Thoracic aorta (tissue), 2 donors: ENCODE measurements at regions not wholly inside any gene's neighbourhood (a gene's known extent, or its start where the extent isn't known, plus 50 kb on each side); places are given as distances from the start of the nearest gene placed in this dataset.

ENCODE experiments used
- ATAC-seq: fragments of 150-250 bp; one replicate; pipeline ENCODE4 v1.8.0; 2017; ENCODE audit warnings: low read depth; ENCODE audit not compliant: insufficient number of reproducible peaks, low FRiP score
- DNase-seq: peaks from one replicate; pipeline ENCODE4 v3.0.0-alpha.2; 2020; ENCODE audit warnings: low spot score
- H3K27ac ChIP-seq, 2 donors: fragments of 200-600 bp; sonication (generic); 1 replicate in 1 of 2; 2 replicates in 1 of 2; pipeline ENCODE4 v1.5.1; 2016; ENCODE audit warnings: mild to moderate bottlenecking in 2 of 2, moderate library complexity in 2 of 2
- H3K27me3 ChIP-seq: fragments of 200-600 bp; sonication (generic); replicated peaks from 2 replicates; pipeline ENCODE4 v1.6.0; 2016; ENCODE audit warnings: mild to moderate bottlenecking; ENCODE audit not compliant: insufficient read depth
- H3K36me3 ChIP-seq: fragments of 200-600 bp; sonication (generic); one replicate; pipeline ENCODE4 v1.5.1; 2016
- H3K4me1 ChIP-seq, 2 donors: fragments of 200-600 bp; sonication (generic); 1 replicate in 1 of 2; 2 replicates in 1 of 2; pipeline versions ENCODE4 v1.5.1 to v1.6.0; 2016; ENCODE audit warnings: low read depth in 2 of 2, mild to moderate bottlenecking in 1 of 2; ENCODE audit not compliant: control insufficient read depth in 1 of 2
- H3K4me3 ChIP-seq: fragments of 200-600 bp; sonication (generic); 2 replicates; pipeline ENCODE4 v1.5.1; 2016; ENCODE audit warnings: mild to moderate bottlenecking
- H3K9me3 ChIP-seq: fragments of 200-600 bp; sonication (generic); 2 replicates; pipeline ENCODE4 v1.5.1; 2016
- CTCF ChIP-seq: fragments of 200-600 bp; sonication (generic); IDR thresholded peaks from one replicate; pipeline ENCODE4 v1.5.1; 2019; ENCODE audit warnings: antibody characterized with exemption

DNA sequence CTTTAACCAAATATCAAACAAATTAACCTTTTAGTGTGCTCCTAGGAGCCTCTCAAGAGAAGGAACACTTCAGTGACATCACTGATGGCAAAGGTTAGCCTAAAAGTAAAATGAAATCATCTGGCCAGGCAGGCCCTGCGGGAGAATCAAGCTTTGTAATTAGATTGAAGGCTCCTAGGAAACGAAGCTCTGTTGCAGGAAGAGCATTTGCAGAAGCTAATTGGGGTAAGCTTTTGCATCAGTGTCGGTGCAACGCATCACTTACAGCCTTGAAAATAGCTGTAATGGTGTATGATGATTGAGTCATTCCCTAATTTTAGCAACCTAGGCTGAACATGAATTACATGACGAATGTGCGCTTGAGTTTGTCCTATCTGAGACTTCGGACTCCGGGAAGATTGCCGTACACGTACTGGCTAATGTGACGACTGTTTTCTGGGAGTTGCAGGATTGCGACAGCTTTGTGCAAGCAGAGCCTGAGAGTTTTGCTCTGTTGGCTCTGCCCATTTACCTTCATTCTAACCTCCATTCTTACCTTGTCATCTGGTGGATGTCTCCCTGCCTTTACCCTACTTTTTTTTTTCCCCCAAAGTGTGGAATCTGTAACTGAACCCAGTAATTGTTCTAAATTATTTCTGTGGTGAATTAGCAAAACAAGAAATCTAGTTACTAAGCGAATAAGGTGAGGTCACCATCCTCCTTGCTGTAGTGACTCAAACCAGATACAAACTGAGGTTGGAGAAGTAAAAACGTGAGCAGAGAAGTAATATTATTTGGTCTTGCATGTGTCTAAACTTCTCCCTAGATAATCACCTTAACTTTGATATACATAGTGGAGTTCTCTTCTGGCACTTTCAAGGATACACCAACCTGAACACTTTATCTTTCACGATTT lies 675.9 kb upstream of the CITED2 start:
- H3K27ac ChIP-seq = no peak overlapping the region
- no peaks in the 10 kb centered on the region for H3K27me3 ChIP-seq
- DNase-seq (no peak), ATAC-seq (no peak)
- no peaks in the 10 kb centered on the region for H3K9me3 ChIP-seq
- H3K36me3 ChIP-seq = no peaks in the 10 kb centered on the region
- no peaks in the 10 kb centered on the region for H3K4me1 ChIP-seq
- no peak overlapping the region for H3K4me3 ChIP-seq
- no peak for TF ChIP-seq CTCF

- Histone ChIP-seq H3K4me1 (no peaks in the 10 kb centered on the region), H3K4me3 (no peak overlapping the region), H3K36me3 (no peaks in the 10 kb centered on the region), H3K27me3 (no peaks in the 10 kb centered on the region), H3K27ac (no peak overlapping the region), H3K9me3 (no peaks in the 10 kb centered on the region)
- ATAC-seq (no peak), DNase-seq (no peak)
- TF ChIP-seq CTCF = no peak
Measured at GRCh38 chr6:140049251-140049650, 674.8 kb upstream of the CITED2 start.

DNA sequence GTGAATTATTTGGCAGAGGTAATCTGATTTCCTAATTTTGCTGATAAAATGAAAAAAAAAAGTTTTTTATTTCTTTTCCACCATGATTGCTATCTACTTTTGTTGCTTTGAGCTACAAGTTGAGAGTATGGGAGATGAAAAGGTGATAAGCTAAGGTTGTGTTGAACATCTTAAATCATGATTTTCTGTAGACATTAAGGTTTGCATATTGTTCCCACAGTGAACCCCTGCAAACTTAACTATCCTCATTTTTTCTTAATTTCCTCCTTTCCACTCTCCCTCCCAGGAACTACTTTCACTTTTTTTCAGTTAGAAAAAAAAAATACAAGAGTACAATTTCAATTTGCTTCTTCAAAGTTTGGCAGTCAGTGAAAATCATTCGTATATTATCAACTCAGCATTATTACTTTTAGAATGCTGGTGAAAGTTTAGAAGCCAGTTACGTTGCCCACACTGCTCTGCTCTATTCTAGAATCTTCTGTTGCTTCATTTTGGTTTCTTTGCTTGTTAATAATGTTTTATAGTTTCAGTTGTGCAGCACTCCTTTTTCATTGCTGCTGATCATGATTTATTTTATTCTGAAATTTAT lies 673.8 kb upstream of the CITED2 start:
- Histone ChIP-seq H3K4me1 (no peaks in the 10 kb centered on the region), H3K27me3 (no peaks in the 10 kb centered on the region), H3K9me3 (no peaks in the 10 kb centered on the region), H3K4me3 (no peak overlapping the region), H3K27ac (no peak overlapping the region), H3K36me3 (no peaks in the 10 kb centered on the region)
- no peak for TF ChIP-seq CTCF
- ATAC-seq (no peak), DNase-seq (no peak)

DNA sequence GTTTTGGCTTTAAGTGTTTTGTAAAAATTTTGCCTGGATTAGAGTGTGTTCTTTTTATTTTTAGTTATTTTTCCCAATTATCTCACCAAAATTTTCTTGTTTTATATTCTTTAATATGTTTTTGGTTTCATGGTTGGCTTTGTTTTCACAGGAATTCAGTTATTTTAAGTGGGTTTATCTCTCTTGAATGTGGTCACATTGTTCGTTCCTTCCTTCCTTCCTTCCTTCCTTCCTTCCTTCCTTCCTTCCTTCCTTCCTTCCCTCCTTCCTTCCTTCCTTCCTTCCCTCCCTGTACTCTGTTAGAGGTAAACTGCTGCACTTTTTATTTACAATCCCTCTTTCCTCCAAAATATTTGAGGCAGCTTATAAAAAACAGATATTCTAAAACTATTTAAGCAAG lies 672.9 kb upstream of the CITED2 start:
- H3K27ac ChIP-seq = no peak overlapping the region
- no peaks in the 10 kb centered on the region for H3K27me3 ChIP-seq
- no peaks in the 10 kb centered on the region for H3K9me3 ChIP-seq
- no peak overlapping the region for H3K4me3 ChIP-seq
- DNase-seq (no peak), ATAC-seq (no peak)
- H3K4me1 ChIP-seq = no peaks in the 10 kb centered on the region
- H3K36me3 ChIP-seq = no peaks in the 10 kb centered on the region
- no peak for TF ChIP-seq CTCF

GRCh38 chr6:140046016-140046632 lies 671.7 kb upstream of the CITED2 start:
- Histone ChIP-seq H3K9me3 (no peaks in the 10 kb centered on the region), H3K27ac (no peak overlapping the region), H3K36me3 (no peaks in the 10 kb centered on the region), H3K4me1 (no peaks in the 10 kb centered on the region), H3K4me3 (no peak overlapping the region), H3K27me3 (no peaks in the 10 kb centered on the region)
- ATAC-seq (no peak), DNase-seq (no peak)
- TF ChIP-seq CTCF = no peak
